Progenitor cell of endocrine pancreas (in vitro differentiated cells): ENCODE measurements at regions not wholly inside any gene's neighbourhood (a gene's known extent, or its start where the extent isn't known, plus 50 kb on each side); places are given as distances from the start of the nearest gene placed in this dataset.
"Not testable (repeated sequence)": the region's sequence is repeated elsewhere in the genome, so short reads cannot be mapped to it uniquely, and the experiment has no call there.

Experiments used
- DNase-seq: peaks from one replicate; pipeline ENCODE4 v3.0.0; 2021; ENCODE audit warnings: low spot score; ENCODE audit not compliant: unreplicated experiment
- H3K27ac Mint-ChIP-seq: 2 replicates; pipeline ENCODE4 v1.8.0; 2021; ENCODE audit warnings: mild to moderate bottlenecking, moderate library complexity, mixed read lengths
- H3K27me3 Mint-ChIP-seq: 2 replicates; pipeline ENCODE4 v1.8.0; 2021; ENCODE audit warnings: mixed read lengths
- H3K36me3 Mint-ChIP-seq: 2 replicates; pipeline ENCODE4 v1.8.0; 2022; ENCODE audit warnings: mixed read lengths; ENCODE audit not compliant: insufficient read depth
- H3K4me1 Mint-ChIP-seq: 2 replicates; pipeline ENCODE4 v1.8.0; 2021; ENCODE audit warnings: low read depth, mixed read lengths
- H3K4me3 Mint-ChIP-seq: 2 replicates; pipeline ENCODE4 v1.8.0; 2021; ENCODE audit warnings: low read depth, mild to moderate bottlenecking, moderate library complexity, mixed read lengths
- H3K9me3 Mint-ChIP-seq: 2 replicates; pipeline ENCODE4 v1.8.0; 2021; ENCODE audit warnings: low read depth, mixed read lengths
- CTCF ChIP-seq: fragments of 200-600 bp; sonication (generic); IDR thresholded peaks from one replicate; pipeline ENCODE4 v1.5.0; 2021; ENCODE audit warnings: antibody characterized with exemption, mild to moderate bottlenecking; ENCODE audit not compliant: unreplicated experiment

- Mint-ChIP-seq H3K4me1 (peaks cover 48% of the 10 kb centered on the region), H3K9me3 (no peaks in the 10 kb centered on the region), H3K27me3 (no peaks in the 10 kb centered on the region), H3K4me3 (no peak overlapping the region), H3K27ac (peak overlapping the region; percentile 60), H3K36me3 (no peaks in the 10 kb centered on the region)
- no peak for DNase-seq
- TF ChIP-seq CTCF = no peak
These were observed 172.2 kb upstream of the ANKRD55 start for GRCh38 chr5:56405116-56405908.

- Mint-ChIP-seq H3K27ac (peak overlapping the region; percentile 28), H3K4me1 (peaks cover 43% of the 10 kb centered on the region), H3K9me3 (no peaks in the 10 kb centered on the region), H3K27me3 (no peaks in the 10 kb centered on the region), H3K36me3 (no peaks in the 10 kb centered on the region), H3K4me3 (no peak overlapping the region)
- no peak for TF ChIP-seq CTCF
- DNase-seq = no peak
These were observed 169.4 kb upstream of the ANKRD55 start for GRCh38 chr5:56402266-56403220.

DNA sequence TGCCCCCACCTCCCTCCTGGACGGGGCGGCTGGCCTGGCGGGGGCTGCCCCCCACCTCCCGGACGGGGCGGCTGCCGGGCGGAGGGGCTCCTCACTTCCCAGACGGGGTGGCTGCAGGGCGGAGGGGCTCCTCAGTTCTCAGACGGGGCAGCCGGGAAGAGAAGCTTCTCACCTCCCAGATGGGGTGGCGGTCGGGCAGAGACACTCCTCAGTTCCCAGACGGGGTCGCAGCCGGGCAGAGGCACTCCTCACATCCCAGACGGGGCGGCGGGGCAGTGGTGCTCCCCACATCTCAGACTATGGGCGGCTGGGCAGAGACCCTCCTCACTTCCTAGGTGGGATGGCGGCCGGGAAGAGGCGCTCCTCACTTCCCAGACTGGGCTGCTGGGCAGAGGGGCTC is 164.7 kb upstream of the ANKRD55 start:
- DNase-seq, H3K4me3 Mint-ChIP-seq, H3K27ac Mint-ChIP-seq, H3K27me3 Mint-ChIP-seq, H3K36me3 Mint-ChIP-seq: not testable (repeated sequence)
- Mint-ChIP-seq H3K9me3 (peaks cover 30% of the 10 kb centered on the region), H3K4me1 (peaks cover 17% of the 10 kb centered on the region)

GRCh38 chr5:56396634-56397033 is 163.5 kb upstream of the ANKRD55 start:
- no peak for DNase-seq
- Mint-ChIP-seq H3K27me3 (no peaks in the 10 kb centered on the region), H3K36me3 (peaks cover 10% of the 10 kb centered on the region), H3K9me3 (peaks cover 41% of the 10 kb centered on the region), H3K4me1 (peaks cover 6% of the 10 kb centered on the region), H3K27ac (no peak overlapping the region), H3K4me3 (no peak overlapping the region)
- TF ChIP-seq CTCF = no peak

DNA sequence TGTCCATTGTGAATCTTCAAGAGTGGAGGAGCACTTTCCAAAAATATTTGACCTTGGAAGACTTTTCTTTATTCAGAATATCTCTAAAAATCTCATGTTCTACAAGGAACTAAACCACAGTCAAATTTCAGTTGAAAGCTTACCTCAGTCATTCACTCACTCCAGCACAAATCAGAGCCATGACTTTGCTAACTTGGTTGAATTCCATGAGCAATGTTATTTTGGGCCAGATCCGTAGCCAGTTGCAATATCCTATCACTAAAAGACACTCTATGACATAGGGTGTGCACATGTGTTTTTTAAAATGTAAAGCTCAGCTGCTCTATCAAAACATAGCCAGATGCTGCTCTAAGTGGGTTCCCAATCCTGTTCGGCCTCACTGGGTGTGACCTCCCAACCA is 156.1 kb upstream of the ANKRD55 start:
- Mint-ChIP-seq H3K4me3 (no peak overlapping the region), H3K27ac (no peak overlapping the region), H3K9me3 (peaks cover 28% of the 10 kb centered on the region), H3K27me3 (peaks cover 4% of the 10 kb centered on the region), H3K36me3 (peaks cover 4% of the 10 kb centered on the region), H3K4me1 (peaks cover 15% of the 10 kb centered on the region)
- TF ChIP-seq CTCF = no peak
- no peak for DNase-seq
